ENCODE measurements at regions not wholly inside any gene's neighbourhood (a gene's known extent, or its start where the extent isn't known, plus 50 kb on each side); places are given as distances from the start of the nearest gene placed in this dataset.

DNA sequence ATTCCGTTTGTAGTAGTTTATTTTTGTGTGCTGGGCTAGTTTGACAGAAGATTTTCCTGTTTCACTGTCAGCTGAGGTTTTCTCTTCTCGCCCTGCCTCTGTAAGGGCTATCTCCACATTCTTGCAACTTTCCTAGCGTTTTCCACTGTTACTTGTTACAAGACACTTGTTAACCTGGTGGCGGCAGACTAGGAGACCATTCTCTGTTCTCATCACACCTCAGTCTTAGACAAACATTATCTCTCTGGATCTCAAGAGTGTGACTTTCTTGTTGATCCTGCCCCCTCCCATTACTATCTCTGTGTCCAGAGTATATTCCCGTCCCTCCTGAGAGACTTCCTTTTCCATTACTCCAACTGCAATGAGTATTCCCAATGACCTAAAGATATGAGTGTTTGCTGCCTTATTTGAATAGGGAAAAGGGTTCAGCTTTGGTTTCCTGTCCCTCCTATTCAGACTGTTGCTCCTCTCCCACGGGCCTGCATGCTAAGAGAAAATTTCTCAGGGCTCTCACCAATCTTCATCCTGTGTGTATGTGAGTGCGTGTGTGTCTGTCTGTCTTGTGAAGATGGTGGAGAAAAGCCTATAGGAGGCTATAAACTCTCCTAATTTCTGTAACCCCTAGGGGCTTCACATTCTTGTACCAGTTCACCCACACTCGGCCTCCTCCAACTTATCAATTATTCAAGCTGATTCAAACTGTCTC lies 722.4 kb upstream of the POT1 start:
- Histone ChIP-seq H3K27ac (no peak overlapping the region), H3K4me1 (no peaks in the 10 kb centered on the region), H3K27me3 (no peaks in the 10 kb centered on the region), H3K36me3 (no peaks in the 10 kb centered on the region), H3K4me3 (no peak overlapping the region), H3K9me3 (no peaks in the 10 kb centered on the region)
- ATAC-seq (no peak), DNase-seq (no peak)
- TF ChIP-seq, protein P1, sequence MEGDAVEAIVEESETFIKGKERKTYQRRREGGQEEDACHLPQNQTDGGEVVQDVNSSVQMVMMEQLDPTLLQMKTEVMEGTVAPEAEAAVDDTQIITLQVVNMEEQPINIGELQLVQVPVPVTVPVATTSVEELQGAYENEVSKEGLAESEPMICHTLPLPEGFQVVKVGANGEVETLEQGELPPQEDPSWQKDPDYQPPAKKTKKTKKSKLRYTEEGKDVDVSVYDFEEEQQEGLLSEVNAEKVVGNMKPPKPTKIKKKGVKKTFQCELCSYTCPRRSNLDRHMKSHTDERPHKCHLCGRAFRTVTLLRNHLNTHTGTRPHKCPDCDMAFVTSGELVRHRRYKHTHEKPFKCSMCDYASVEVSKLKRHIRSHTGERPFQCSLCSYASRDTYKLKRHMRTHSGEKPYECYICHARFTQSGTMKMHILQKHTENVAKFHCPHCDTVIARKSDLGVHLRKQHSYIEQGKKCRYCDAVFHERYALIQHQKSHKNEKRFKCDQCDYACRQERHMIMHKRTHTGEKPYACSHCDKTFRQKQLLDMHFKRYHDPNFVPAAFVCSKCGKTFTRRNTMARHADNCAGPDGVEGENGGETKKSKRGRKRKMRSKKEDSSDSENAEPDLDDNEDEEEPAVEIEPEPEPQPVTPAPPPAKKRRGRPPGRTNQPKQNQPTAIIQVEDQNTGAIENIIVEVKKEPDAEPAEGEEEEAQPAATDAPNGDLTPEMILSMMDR (IDR thresholded peaks at IDR 0.05), result no peak
- intact Hi-C loops (cut with DNase I), result no loop called here

DNA sequence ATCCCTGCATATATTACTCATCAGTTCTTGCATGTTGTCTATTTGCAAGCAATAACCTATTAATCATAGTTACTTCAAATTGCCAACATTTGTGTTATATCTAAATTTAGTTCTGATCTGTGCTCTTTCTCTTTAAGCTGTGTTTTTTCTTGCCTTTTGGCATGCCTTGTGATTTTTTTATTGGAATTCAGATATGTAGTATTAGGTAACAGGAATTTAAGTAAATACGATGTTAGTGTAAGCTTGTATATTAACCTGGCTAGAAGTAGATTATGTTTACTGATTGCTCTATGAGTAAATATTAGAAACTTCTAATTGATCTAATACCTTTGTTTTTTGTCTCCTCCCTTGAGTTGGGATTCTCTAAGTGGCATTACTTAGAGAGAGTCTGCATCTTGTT lies 718.9 kb upstream of the POT1 start:
- Histone ChIP-seq H3K4me1 (no peaks in the 10 kb centered on the region), H3K27ac (no peak overlapping the region), H3K9me3 (no peaks in the 10 kb centered on the region), H3K36me3 (no peaks in the 10 kb centered on the region), H3K27me3 (no peaks in the 10 kb centered on the region), H3K4me3 (no peak overlapping the region)
- ATAC-seq (no peak), DNase-seq (no peak)
- intact Hi-C loops (cut with DNase I), result no loop called here
- TF ChIP-seq, protein P1 (IDR thresholded peaks at IDR 0.05), result no peak

DNA sequence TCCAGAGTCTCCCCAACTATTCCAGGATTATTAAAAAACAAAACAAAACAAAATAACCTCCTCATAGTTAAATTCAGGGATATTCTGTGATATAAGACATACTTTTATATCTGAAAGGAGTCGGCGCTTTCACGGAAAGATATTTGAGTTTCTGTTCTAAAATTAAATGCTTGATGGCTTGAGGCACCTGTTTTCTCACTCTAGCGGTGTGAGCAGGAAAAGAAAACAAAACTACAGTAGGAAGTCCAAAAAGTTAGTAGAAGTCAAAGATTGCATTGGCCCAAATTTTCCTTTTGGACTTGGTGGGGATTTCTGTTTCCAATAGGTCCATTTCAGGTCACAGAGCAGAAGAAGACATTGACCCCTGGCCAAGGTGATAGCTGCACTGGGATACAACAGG lies 716.1 kb upstream of the POT1 start:
- Histone ChIP-seq H3K4me1 (no peaks in the 10 kb centered on the region), H3K27ac (no peak overlapping the region), H3K4me3 (no peak overlapping the region), H3K9me3 (no peaks in the 10 kb centered on the region), H3K36me3 (no peaks in the 10 kb centered on the region), H3K27me3 (no peaks in the 10 kb centered on the region)
- no peak for DNase-seq
- TF ChIP-seq, protein P1 (IDR thresholded peaks at IDR 0.05), result no peak
- intact Hi-C loops (cut with DNase I), result no loop called here
- ATAC-seq, result no peak

DNA sequence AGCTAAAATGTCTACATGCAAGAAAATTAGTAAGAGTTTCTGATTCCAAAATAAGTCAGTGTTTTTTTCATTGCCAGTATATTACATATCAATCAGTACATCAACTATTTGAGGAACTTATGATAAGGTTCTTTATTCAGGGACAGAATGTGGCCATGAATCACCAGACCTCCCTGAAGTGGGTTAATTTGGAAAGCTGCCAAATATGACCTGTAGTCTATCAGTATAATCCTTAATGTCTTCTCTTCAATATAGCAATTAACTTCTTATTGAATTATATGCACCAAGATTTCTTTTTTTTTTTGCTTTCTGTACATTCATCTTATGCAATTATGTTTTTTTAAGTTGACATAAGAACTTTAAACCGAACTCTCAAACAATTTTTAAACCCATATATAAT lies 714.5 kb upstream of the POT1 start:
- Histone ChIP-seq H3K36me3 (no peaks in the 10 kb centered on the region), H3K27ac (no peak overlapping the region), H3K9me3 (no peaks in the 10 kb centered on the region), H3K4me3 (no peak overlapping the region), H3K27me3 (no peaks in the 10 kb centered on the region), H3K4me1 (no peaks in the 10 kb centered on the region)
- no peak for DNase-seq
- intact Hi-C loops (cut with DNase I), result no loop called here
- no peak for ATAC-seq
- TF ChIP-seq, protein P1 (IDR thresholded peaks at IDR 0.05), result no peak

DNA sequence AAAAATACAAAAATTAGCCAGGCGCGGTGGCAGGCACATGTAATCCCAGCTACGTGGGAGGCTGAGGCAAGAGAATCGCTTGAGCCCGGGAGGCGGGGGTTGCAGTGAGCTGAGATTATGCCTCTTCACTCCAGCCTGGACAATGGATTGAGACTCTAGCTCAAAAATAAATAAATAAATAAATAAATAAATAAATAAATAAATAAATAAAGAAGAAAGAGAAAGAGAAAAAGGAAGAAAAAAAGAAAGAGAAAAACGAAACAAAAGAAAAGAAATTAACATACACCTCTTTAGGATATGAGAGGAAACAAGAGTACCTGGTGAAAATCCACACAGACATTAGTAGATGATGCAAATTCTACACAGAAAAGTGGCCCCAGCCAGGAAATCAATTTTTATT lies 713.7 kb upstream of the POT1 start:
- no peaks in the 10 kb centered on the region for H3K36me3 ChIP-seq
- DNase-seq (no peak), ATAC-seq (no peak)
- H3K4me1 ChIP-seq, result no peaks in the 10 kb centered on the region
- no peak overlapping the region for H3K4me3 ChIP-seq
- H3K9me3 ChIP-seq, result no peaks in the 10 kb centered on the region
- no peak overlapping the region for H3K27ac ChIP-seq
- TF ChIP-seq, protein P1 (IDR thresholded peaks at IDR 0.05), result no peak
- intact Hi-C loops (cut with DNase I), result no loop called here
- no peaks in the 10 kb centered on the region for H3K27me3 ChIP-seq
